GM15510 (cell line): ENCODE measurements at regions not wholly inside any gene's neighbourhood (a gene's known extent, or its start where the extent isn't known, plus 50 kb on each side); places are given as distances from the start of the nearest gene placed in this dataset.

Experiments
- POLR2A ChIP-seq: IDR thresholded peaks from 3 replicates; pipeline ENCODE4 v1.6.1; 2011; ENCODE audit warnings: borderline replicate concordance; ENCODE audit not compliant: insufficient read length; ENCODE audit errors: extremely low read depth

DNA sequence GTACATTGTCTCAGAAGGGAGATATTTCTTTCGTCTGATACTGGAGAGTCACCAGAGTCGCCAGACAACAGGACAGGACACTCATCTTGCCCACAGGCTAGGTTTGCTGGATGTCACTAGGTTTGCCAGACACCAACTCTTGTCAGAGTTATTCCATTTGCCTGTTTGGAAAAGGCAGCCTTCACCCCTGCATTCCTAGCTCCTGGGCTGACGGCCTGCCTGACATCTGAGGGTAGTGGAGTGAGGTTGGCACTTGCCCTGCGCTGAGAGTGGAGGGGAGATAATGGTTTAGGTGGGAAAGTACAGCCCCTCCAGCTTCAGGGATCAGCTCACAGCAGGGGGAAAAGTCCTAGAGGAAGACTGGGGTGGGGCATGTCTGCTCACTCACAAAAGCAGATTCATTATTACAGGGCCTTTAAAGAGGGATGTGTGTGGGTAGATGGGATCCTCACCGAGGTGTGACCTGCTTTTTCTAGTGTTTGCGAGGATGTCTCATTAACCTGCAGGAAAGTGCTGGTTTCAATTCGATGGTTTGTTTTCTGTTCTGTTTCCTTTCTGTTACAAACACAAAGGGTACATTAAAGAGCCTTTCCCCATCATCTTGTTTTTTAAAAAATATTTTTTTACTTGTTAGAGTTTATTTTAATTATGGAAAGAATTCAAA lies 79.3 kb upstream of the TNS3 start:
- no peak for TF ChIP-seq POLR2A

DNA sequence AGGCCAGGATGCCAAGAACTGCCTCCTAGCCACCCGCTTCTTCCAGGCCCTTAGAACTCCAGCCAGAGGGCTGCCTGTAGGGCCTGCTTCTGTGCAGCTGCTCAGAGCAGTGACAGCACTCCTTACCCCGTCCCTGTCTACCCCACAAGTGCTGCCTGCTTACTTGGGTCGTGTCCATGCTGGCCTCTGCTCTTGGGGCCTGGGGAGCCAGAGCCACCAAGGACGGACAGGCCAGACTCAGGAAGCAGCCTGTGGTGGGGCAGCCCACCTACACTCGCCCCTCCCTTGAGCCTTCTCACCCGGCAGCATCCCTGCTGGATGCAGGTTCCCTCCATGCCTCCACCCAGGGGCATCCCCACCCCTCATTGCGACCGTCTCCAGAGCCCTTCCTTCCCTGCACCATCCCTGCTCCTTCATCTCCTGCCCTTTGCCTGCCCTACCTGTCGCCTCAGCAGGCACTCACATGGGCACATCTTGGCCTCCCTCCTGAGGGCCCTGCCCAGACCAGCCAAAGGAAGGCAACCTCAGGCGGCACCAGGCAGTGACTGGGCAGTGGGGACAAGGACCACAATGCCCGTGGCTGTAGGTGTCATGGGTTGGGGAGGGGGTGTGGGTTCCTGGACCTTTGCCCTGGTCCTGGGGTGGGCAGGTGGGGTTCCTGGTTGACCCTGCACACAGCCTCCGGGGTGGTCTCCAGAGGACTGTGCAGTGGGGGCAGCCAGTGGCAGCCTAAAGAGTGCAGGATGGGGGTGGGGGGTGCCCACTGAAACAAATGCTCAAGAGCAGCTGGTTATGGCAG lies 78.0 kb upstream of the TNS3 start:
- TF ChIP-seq POLR2A, result no peak

DNA sequence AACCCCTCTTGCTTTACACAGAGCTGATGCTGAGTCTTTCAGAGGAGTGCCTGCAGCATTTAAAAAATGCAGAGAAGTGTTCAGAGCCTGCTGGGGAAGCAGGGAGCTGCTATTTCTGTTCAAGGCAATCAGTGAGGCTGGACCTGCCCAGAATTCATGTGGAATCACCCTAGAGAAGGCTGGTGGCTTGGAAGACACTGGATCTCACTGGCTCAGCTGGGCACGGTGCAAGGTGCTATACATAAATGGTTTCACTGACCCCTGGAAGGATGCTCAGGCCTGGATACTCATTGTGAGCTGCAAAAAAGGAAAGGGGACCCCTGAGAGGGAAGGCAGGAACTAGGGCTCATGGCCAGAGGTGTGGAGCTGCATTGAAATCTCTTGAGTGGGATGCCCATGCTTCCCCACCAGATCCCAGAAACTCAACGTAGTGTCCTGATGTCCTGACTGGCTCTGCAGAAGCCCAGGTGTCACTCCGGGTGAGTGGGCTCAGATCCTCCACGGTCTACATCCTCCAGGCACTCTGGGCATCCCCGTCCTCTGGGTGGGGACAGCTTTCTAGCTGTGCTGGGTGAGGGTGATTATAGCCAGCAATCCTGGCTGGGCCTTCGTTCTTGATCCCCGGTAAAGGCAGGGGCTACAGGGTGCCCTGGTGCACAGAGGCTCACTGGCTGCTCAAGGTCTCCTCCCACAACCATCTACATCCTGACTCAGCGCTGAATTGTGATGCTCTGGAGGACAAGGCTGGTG lies 77.2 kb upstream of the TNS3 start:
- no peak for TF ChIP-seq POLR2A

DNA sequence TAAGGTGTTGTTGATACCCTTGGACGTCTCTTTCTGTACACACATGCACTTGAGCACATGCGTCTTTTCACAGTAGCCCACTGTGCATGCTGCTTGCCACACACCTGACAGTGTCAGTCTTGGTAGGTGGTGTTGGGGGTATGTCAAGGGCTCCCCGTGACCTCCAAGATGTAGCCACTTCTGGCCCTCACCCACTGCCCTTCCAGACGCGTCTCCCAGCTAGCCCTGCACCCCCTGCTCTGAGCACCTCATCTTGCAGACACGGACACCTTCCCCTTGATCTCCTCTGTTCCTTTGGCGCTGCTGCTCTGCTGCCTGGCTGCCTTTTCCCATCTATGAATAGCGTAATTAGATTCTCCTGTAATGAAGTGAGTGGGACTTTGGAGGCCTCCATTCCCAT lies 75.2 kb upstream of the TNS3 start:
- TF ChIP-seq POLR2A, result no peak

GRCh38 chr7:47654672-47655298 lies 72.9 kb upstream of the TNS3 start:
- TF ChIP-seq POLR2A, result no peak

DNA sequence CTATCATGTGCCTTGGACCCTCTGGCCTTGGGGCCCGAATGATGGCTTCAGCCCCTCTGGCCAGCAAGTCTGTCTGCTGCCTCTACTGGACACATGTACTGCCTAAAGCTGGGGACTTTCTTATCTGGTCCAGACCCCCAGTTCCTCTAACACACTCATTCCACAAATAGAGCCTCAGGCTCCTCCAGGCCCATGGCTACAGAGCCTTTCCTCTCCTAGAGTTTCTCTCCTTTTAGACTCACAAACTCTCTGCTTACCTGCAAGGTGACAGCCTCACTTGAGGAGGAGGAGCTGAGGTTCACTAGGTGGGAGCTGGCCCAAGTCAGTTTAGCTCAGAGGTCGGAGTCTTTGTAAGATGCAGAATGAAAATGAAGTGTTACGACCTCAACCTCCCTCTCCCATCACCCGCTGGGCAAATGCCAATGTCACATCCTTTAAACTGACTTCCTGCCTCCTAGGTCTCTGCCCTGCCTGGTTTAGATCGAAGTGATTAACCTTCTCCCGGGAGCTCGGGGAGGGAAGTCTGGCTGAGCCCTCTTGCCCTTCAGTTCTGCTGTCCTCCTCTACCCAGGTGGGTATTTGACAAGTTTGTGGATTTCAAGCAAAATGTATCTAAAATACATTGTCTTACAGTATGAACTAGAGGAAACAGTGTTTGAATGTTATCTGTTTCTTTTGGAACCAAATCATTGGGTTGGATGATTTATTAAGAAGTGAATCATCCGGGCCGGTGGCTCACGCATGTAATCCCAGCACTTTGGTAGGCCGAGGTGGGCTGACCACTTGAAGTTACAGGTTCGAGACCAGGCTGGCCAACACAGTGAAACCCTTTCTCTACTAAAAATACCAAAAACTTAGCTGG lies 71.9 kb upstream of the TNS3 start:
- no peak for TF ChIP-seq POLR2A

DNA sequence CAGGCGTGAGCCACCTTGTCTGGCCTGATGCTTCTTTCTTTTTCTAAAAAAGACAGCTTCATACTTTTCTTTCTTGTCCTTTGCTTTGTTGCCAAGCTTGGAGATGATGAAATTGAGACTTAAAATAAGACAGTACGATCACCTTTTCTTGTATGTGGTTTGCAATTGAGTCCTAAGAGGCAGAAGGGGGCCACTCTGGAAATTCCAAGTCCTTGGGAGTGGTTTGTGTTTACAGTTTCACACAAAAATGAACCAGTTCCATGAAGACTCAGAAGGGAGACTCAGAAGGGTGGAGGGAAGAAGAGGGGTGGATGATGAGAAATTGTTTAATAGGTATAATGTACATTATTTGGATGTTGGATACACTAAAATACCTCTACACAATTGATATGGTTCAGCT lies 70.7 kb upstream of the TNS3 start:
- TF ChIP-seq POLR2A, result no peak

GRCh38 chr7:47651355-47652317 lies 69.7 kb upstream of the TNS3 start:
- TF ChIP-seq POLR2A, result no peak

GRCh38 chr7:47649919-47650318 lies 68.0 kb upstream of the TNS3 start:
- TF ChIP-seq POLR2A, result no peak

- TF ChIP-seq POLR2A, result no peak
Measured at GRCh38 chr7:47648275-47648925, 66.5 kb upstream of the TNS3 start.

GRCh38 chr7:47647918-47648250 lies 66.0 kb upstream of the TNS3 start:
- TF ChIP-seq POLR2A, result no peak

GRCh38 chr7:47647181-47647917 lies 65.4 kb upstream of the TNS3 start:
- TF ChIP-seq POLR2A, result no peak

DNA sequence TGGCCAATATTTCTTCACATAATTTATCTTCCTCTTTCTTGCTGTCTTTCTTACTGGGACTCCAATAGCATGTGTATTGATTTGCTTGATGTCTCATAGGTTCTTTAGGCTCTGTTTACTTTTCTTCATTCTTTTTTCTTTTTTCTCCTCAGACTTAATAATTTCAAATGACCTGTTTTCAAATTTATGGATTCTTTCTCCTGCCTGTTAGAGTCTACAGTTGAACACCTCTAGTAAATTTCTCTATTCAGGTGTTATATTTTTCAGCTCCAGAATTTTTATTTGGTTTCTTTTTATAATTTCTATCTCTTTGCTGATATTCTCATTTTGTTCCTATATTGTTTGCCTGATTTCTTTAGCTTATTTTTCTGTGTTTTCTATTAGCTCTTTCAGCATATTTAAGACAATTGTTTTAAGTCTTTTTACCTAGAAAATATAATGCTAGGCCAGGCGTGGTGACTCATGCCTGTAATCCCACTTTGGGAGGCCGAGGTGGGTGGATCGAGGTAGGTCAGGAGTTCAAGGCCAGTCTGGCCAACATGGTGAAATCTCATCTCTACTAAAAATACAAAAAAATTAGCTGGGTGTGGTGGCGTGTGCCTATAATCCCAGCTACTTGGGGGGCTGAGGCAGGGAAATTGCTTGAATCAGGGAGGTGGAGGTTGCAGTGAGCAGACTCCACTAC lies 61.9 kb upstream of the TNS3 start:
- no peak for TF ChIP-seq POLR2A
